Fibroblast of peridontal ligament (primary cell): ENCODE measurements at regions not wholly inside any gene's neighbourhood (a gene's known extent, or its start where the extent isn't known, plus 50 kb on each side); places are given as distances from the start of the nearest gene placed in this dataset.
"Not testable (repeated sequence)": the region's sequence is repeated elsewhere in the genome, so short reads cannot be mapped to it uniquely, and the experiment has no call there.

Experiments
- DNase-seq: peaks from one replicate; pipeline ENCODE4 v3.0.0-alpha.2; 2010; ENCODE audit errors: extremely low read depth

- no peak for DNase-seq
Observed at GRCh38 chr12:131192951-131193350, 239.2 kb downstream of the ADGRD1 start.

- no peak for DNase-seq
Observed at GRCh38 chr12:131194166-131194565, 240.5 kb downstream of the ADGRD1 start.

DNA sequence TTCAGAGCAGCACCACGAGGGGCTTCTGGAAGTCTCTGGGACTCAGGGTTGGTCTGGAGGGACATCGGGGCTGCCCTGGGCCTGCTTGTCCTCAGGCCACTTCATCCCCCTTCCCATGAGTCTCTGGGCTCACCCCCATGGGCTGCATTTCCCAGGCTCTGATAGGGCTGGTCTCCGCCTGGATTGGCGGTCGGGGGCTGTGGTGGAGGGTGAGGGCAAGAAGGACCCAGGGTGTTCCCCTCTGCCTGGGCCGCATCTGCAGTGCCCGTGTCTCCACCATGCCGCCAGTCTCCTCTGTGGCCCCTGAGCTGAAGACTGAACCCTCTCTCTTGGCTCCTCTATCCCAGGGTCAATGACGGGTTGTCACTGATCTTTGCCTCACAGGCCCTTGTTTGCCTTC, 242.1 kb downstream of the ADGRD1 start:
- no peak for DNase-seq

GRCh38 chr12:131196220-131196619, 242.5 kb downstream of the ADGRD1 start:
- no peak for DNase-seq

DNA sequence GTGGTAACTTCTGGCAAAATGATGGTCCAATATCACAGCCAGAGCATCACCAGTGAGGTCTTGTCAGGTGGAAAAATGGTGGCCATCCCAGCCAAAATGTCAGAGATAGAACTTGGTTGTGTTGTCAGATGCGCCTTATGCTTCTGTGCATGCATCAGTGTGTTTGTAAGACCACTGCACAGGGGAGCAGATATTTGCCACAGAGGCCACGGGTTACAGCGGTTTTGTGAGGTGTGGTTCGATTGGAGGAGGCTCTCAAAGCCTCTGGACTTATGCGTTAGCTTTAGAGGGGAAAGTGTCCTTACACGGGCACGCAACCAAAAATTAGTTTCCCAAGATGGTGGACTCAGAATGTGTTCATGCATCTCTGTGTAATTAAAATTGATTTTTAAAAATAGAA, 243.8 kb downstream of the ADGRD1 start:
- DNase-seq: no peak

DNA sequence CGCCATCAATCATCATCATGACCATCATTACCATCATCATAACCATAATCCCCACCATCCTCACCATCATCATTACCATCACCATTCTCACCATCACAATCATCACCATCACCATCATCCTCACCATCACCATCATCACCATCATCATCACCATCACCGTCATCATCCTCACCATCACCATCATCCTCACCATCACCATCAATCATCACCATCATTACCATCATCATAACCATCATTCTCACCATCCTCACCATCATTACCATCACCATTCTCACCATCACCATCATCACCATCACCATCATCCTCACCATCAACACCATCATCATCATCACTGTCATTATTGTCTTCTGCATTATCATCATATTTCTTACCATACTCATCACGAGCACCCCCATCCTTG, 245.5 kb downstream of the ADGRD1 start:
- no peak for DNase-seq

DNA sequence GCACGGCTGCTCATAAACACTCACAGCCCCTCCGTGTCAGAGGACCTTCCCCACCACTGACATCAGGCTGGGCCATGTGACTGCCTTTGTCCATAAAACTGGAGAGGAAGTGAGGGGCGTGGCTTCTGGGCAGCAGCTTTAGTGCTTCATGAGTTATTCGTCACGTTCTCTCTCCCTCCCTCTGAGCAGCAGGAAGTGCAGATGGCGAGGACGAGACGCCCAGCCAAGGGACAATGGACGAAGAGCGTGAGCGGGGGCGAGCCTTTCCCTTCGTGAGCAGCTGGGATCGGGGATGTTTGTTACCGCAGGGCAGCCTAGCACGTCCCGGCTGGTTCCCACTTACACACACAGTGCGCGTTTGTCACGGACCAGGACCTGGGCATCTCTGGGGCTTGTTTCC, 248.2 kb downstream of the ADGRD1 start:
- not testable (repeated sequence) for DNase-seq

DNA sequence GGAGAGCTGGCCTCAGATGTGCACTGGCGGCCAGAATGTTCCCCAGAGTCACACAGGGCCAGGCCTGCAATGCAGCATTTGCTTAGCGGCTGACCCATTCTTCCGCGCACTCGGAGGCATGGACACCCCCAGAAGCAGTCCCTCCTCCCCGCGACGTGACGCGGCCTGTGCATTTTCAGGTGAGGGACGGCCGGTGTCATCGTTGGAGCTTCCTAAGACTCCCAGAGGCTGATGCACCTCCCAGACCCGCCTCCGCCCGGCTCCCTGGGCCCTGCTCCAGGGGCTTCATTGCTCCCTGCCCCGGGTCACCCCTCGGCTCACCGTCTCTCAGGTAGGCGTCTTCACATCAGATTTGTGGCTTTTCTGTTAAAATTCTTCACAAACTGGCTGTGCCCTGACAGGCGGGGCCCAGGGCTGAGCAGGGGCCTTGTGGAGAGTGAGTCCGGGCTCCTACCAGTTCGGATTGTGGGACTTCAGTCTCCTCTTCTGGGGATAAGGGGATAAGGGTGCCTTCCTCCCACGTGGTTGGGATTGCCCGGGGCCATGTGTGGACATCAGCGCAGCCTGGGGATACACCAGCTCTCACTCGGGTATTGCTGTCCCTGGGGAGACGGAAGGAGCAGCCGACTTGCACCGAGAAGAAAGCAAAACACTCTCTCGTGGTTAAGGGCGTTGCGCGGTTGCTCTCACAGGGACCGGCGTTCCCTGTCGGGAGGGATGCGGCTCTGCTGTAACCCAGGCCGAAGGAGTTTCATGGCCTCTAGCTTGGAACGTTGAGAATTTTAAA, 249.1 kb downstream of the ADGRD1 start:
- no peak for DNase-seq

DNA sequence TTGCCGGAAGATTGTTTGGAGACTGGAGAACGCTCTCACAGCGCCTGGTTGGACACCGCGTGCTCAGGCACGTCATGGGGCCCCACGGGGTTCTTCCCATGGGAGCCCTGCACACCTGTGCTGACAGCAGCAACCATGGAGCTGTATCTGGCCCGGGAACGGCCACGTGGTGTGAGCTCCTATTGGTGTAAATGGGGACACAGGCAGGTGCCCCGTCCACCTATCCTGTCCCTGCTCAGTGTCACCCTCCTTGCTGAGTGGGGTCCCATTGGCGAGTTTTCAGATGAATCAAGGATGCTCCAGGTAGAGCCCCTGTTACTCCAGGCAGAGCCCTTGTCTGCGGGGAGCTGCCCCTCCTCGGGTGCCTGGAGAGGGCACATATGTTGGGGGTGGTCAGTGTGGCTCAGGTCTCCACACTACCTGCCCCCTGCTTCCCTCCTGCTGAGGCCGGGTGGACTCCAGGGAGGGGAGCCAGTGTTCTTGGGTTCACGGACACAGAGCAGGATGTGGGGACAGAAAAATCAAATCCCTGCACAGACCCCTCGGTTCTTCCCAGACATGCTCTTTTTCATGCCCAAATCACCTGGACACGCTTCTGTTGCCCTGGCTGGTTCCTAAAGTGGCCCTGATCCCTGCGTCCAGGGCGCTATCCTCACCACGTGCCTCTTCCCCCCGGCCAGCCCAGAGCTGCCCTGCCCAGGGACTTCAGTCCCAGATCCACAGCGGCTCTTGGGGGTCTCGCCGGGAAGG, 250.1 kb downstream of the ADGRD1 start:
- no peak for DNase-seq

DNA sequence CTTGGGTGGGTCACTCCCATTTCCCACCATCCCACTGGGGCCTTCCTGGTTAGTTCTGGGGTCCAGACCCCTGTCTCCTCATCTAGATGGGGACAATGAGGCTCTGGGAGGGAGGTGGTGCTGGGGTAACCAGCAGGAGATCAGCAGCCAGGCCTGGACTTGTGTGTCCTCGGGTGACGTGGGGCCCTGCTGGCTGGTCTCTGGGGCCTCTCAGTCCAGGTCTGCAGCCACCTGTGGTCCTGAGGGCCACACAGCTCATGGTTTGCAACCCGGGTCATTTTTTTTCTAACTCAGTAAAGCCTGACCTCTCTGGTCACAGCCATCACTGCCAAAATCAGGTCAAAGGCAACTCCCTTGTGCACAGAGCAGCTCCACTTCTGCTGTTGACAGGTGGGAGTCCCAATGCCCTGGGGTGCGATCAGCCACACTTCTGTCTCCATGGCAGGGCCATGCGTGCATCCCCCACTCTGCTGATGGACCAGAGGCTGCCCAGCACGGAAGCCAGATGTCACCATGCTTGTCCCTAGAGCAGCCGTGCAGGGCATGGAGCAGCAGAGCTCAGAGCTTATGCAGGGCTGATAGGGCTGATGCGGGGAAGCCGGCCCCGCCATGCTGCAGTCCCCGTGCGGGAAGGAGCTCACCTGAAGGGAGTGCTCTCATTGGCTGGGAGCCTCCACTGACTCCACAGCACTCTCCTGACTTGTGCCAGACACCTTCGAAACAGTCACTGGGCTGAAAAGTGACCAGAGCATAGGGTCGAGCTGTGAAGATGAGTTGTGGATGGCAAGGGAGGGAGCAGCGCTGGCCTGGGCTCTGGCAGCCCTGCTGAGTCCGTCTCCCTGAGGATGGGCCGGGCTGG, 250.9 kb downstream of the ADGRD1 start:
- DNase-seq: no peak

DNA sequence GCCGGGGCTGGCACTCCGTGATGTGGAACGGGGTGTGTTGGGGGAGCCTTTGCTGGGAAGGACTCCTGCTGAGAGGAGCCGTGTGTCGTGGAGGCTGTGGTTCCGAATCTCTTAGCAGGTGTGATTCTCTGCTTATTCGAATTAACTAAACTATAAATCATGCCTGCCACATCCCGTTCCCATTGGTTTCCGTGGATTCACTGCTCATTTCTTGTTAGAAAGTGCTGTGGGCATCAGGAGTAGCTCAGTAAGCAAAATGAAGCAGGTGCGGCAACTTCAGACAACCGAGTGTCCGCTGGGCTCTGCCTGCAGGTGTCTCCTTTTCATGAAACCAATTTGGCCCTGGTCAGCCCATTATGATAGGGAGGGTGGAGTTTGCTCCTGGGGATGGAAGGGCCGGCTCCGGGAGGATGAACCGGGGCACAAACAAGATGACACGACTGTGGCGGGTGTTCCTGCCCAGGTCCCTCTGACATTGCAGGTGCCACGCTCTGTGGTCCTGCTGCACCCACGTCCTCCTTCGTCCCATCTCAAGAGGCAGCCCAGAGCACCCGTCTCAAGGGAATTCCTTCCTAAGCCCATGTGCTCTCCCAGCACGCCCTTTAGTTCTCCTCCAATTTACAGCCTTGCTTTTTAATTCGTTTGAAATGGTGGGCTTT, 251.7 kb downstream of the ADGRD1 start:
- DNase-seq: not testable (repeated sequence)

DNA sequence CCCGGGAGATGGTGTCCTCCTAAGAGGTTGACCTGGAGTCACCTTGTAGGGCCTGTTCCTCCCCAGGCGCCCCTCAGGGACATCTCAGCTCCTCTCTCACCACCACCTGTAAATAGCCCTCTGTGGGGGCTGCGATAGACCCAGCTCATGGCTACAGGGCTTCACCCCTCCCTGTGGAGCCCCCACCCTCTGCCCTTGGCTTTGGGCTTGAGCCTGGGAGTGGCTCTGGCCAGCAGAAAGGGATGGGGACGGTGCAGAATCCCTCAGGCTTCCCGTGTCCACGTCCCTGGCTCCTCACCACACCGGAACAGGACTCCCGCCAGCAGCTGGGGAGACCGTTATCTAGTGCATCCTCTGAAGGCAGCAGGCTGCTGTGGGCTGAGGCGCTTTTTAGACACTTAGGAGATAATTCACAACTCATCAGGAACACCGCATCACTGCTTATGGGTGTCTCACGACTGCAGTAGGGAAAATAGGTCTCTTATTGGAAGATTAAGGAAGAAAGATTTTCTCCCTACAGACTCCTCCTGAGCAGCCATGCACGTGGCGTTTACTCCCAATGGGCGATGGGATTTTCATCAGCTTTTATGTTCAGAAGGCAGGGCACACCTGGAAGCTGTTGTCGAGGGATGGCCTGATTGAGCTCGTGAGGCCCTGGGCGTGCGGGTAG, 253.1 kb downstream of the ADGRD1 start:
- DNase-seq: not testable (repeated sequence)

- DNase-seq: not testable (repeated sequence)
Observed at GRCh38 chr12:131207300-131207660, 253.6 kb downstream of the ADGRD1 start.

DNA sequence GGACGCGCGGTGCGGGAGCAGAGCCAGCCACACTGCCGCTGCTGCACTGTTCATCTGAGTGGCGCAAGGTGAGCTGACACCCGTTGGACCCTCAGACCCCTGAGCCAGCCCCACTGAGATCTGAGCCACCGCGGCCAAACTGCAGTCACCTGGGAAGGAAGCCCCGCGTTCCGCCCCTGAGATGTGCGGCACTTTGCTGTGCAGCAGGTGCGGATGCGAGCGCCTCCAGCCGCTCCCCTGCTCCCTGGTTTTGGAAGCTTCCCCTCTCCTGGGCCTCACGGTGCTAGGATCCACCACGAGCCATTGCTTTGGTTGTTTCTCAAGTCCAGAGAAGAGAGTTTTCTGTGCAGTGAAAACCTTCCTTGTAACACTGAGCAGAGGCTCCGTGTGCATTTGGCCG, 254.1 kb downstream of the ADGRD1 start:
- DNase-seq: not testable (repeated sequence)

GRCh38 chr12:131208425-131208824, 254.7 kb downstream of the ADGRD1 start:
- DNase-seq: no peak

GRCh38 chr12:131209082-131210070, 255.7 kb downstream of the ADGRD1 start:
- no peak for DNase-seq

GRCh38 chr12:131210506-131211339, 257.0 kb downstream of the ADGRD1 start:
- no peak for DNase-seq

DNA sequence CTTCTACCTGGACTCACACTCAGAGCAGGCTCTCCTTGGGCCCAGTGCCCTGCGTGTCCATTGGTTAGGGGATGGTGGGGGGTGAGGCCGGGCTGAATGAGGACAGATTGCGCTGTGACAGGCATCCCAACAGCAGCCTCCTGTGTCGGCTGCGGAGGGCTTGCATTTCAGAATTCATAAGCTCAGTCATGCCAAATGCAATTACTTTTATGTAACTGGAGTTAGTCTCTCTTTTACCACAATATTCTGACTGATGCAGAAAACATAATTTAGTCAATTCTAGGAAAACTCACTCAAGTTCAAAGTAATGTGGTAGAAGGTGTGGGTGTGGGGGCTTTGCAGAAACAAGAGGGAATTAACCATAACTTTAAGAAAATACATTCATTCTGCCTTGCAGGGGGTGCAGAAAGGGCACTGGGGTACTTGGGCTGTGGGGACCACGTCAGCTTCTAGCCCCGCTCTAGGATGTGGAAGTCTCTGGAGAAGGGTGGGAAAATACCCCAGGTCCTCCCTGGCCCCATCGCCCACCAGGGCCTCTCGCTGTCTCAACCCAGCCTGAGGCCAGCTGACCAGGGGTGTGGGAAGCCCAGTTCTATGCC, 257.7 kb downstream of the ADGRD1 start:
- no peak for DNase-seq
